GM06990 (cell line): ENCODE measurements at regions not wholly inside any gene's neighbourhood (a gene's known extent, or its start where the extent isn't known, plus 50 kb on each side); places are given as distances from the start of the nearest gene placed in this dataset.

Source experiments
- DNase-seq: peaks from one replicate; pipeline ENCODE4 v3.0.0-alpha.2; 2011; ENCODE audit not compliant: insufficient read length; ENCODE audit errors: extremely low read depth
- H3K27me3 ChIP-seq: replicated peaks from 2 replicates; pipeline ENCODE4 v1.6.0; 2011; ENCODE audit warnings: low read length; ENCODE audit not compliant: control insufficient read depth, insufficient read depth
- H3K36me3 ChIP-seq: 2 replicates; pipeline ENCODE4 v1.5.1; 2011; ENCODE audit warnings: low read length; ENCODE audit not compliant: control insufficient read depth, insufficient read depth
- H3K4me3 ChIP-seq: replicated peaks from 2 replicates; pipeline ENCODE4 v1.5.1; 2011; ENCODE audit warnings: low read depth, mild to moderate bottlenecking, control low read depth, low read length
- CTCF ChIP-seq: IDR thresholded peaks from 2 replicates; pipeline ENCODE4 v1.5.1; 2011; ENCODE audit warnings: low read length, control low read depth, mild to moderate bottlenecking, inconsistent platforms; ENCODE audit not compliant: insufficient read depth, poor library complexity, severe bottlenecking

GRCh38 chrX:98637451-98637850 is 1753.7 kb downstream of the RPA4 start:
- Histone ChIP-seq H3K36me3 (no peaks in the 10 kb centered on the region), H3K4me3 (no peak overlapping the region), H3K27me3 (no peaks in the 10 kb centered on the region)
- DNase-seq = no peak
- TF ChIP-seq CTCF = no peak

GRCh38 chrX:98646351-98646750 is 1762.6 kb downstream of the RPA4 start:
- no peak overlapping the region for H3K4me3 ChIP-seq
- no peaks in the 10 kb centered on the region for H3K36me3 ChIP-seq
- H3K27me3 ChIP-seq = no peaks in the 10 kb centered on the region
- no peak for TF ChIP-seq CTCF
- no peak for DNase-seq

GRCh38 chrX:98654565-98654964 is 1755.5 kb downstream of the PCDH19 start:
- H3K36me3 ChIP-seq = no peaks in the 10 kb centered on the region
- TF ChIP-seq CTCF = no peak
- H3K4me3 ChIP-seq = no peak overlapping the region
- no peak for DNase-seq
- H3K27me3 ChIP-seq = no peaks in the 10 kb centered on the region
